Daoy (cell line): ENCODE measurements at regions not wholly inside any gene's neighbourhood (a gene's known extent, or its start where the extent isn't known, plus 50 kb on each side); places are given as distances from the start of the nearest gene placed in this dataset.

Experiments used
- DNase-seq: peaks from one replicate; pipeline ENCODE4 v3.0.0-alpha.2; 2015; ENCODE audit warnings: low read depth

- no peak for DNase-seq
Observed at GRCh38 chr15:94749811-94750617, 518.7 kb downstream of the MCTP2 start.

DNA sequence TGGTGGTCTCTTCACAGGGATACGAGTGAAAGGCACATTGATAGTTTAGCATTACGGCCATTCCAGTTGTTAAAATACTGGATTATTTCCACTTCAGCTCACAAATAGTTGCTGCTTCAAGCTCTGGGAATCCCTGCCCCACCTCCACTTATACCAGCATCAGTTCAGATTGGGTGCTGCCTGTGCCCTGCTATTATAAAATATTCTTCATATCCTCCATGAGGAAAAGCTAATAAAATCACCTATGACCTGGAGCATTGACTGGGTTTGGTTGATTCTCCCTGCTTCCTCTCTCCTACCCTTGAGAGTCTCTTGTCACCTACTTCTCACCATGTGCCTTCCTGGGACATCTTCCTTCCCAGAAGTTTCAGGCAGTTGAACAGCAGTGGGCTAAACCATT is 529.0 kb downstream of the MCTP2 start:
- no peak for DNase-seq

DNA sequence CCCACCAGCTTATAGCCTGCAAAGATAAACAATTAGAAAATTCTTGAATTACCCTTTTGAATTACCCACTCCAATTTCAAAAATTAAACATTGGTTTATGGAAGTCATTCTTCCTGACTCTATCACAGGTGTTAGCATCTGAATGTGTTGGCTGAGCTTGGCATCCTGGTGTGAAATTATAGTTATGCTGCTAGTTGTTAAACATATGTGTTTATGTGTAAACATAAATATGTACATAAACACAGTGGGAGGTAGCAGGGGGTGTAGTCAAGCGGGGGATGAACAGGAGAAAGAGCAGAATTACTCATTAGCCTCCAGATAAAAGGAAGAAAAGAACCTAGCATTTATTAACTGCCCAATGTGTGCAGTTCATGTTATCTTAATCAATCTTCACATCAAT is 530.2 kb downstream of the MCTP2 start:
- no peak for DNase-seq

GRCh38 chr15:94769089-94769488 is 537.7 kb downstream of the MCTP2 start:
- no peak for DNase-seq

DNA sequence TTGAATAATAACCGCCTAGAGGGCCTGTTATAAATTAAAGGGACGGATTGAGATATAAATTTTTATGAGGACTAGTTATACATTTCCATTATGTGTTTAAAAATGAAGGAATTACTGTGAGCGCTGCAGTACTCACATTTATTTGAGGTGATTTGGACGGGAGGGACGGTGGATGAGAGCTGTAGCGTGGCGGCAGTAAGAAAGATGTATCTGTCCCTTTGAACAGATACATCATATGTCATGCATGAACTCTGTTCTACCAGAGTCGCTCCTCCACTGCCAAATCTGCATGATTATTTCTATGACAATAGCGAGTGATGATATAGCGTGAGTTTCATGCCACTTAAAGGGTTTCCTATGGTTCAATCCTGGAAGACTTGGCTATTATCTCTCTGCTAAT is 538.8 kb downstream of the MCTP2 start:
- no peak for DNase-seq

- DNase-seq = no peak
Observed at GRCh38 chr15:94777037-94777436, 545.7 kb downstream of the MCTP2 start.

DNA sequence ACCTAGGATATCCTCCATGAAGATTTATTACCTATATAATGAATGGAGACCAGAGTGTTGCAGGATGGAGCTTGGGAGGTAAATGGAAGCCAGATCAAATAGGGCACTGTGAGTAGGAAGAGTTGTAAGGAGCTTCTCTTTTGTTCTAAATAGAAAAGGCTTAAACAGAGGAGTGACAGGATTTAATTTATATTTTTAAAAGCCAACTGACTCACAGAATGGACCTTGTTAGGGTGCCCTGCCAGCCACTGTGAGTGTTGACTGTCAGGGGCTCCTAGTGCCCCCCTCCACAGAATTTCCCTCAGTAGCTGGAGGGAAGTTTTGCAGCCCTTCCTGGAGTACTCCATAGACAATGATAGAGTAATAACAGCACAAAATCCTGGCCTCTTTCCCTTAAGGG is 547.5 kb downstream of the MCTP2 start:
- no peak for DNase-seq

DNA sequence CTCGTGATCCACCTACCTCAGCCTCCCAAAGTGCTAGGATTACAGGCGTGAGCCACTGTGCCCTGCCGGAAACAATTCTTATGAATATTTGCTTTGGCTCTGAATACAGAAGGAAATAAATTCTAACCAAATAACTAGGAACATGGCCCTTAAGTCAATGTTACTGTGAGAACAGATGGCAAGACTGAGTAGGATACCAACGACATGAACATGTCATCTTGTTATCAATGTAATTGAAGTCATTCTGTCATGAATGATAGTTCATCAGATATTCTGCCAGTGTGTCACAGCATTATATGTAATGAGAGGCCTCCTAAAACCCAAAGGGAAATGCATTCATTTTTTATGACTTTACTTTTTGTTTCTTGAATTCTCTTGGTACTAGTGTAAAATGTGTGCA is 548.8 kb downstream of the MCTP2 start:
- DNase-seq = no peak

DNA sequence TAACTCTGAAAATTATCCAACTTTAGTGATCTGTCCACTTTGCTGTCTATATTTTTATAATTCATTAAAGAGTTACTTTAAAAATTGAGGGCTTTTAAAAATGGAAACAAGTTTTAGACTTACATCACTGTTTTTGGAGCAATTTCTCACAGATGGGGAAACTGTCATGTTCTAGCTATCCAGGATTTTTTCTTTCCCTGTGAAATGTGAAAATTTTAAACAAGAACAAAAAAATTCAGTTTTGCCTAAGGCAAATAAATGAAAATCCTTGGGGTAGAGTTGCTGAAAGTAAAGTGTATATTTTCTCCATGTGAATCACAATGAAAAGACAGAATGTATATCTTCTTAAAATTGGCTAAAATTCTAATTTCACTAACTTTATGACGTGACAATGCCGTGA is 553.7 kb downstream of the MCTP2 start:
- no peak for DNase-seq

- no peak for DNase-seq
Observed at GRCh38 chr15:94791008-94791407, 559.6 kb downstream of the MCTP2 start.

GRCh38 chr15:94791510-94791909 is 560.1 kb downstream of the MCTP2 start:
- DNase-seq = no peak

DNA sequence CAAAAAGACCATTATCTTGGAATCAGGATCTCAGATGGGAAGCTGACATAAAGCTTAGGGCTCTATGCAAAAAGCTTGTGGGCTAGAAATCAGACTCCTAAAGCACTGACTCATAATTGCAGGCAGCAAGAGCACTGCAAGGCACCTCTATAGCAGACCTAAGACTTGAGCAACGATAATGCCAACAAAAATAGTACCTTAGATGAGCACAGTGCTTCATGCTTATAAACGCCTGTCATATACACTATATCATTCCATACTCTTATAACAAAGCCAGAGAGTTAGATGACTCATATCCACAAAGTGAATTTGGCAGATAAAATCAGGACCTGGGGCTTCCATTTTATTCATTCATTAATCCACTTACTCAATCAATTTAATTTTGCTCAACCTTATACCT is 560.8 kb downstream of the MCTP2 start:
- peak; percentile 88 for DNase-seq

DNA sequence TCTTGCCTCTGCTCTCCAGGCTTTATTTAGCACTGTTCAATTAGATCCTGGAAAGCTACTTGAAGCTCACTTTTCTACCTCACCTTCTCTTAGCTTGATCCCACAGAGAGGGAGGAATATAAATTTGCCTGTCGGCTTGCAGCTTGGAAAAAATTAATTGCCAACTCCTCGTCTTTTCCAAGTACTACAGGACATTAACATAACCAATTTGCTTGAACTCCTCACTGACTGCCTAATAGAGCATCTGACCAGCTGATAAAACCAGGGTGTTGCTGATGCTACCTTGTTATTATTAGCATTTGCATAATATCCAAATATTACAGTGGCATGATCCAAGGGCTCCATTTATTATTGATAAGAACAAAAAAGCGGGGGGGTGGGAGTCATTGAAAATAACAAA is 561.8 kb downstream of the MCTP2 start:
- DNase-seq = no peak

GRCh38 chr15:94793641-94794040 is 562.3 kb downstream of the MCTP2 start:
- DNase-seq = peak; percentile 93

DNA sequence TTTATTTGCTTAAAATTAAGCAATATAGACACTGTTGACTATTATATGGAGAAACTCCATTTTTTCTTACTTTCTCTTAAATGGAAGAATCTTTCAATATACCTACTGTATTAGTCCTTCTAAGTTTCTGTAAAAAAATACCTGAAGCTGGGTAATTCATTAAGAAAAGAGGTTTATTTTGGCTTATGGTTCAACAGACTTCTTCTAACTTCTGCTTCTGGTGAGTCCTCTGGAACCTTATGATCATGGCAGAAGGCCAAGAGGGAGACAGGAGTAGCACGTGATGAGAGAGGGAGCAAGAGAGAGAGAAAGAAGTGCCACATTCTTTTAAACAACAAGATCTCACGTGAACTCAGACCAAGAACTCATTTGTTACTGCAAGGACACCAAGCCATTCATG is 573.3 kb downstream of the MCTP2 start:
- no peak for DNase-seq

DNA sequence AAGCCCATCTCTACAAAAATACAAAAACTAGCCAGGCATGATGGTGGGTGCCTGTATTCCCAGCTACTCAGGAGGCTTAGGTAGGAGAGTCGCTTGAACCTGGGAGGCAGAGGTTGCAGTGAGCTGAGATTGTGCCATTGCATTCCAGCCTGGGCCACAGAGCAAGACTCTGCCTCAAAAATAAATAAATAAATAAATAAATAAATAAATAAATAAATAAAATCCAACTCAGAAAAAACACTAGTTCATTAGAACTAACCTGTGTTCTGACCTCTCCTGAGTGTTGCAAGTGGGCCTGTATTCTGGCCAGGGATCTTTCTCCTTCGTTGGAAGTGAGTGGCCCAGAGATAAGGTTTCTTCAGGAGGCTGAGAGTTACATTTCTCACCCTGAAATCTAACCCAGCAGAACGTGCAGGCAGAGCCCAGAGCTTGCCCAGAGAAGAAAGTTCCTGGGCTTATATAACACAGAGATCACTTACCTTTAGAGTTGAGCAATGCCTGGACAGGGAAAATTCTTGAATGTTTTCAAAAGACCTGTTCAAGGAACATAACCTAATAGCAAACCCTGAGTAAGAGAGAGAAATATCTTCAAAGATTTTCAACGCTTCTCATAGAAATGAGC is 583.9 kb downstream of the MCTP2 start:
- no peak for DNase-seq

- DNase-seq = no peak
Observed at GRCh38 chr15:94815914-94816313, 584.6 kb downstream of the MCTP2 start.

DNA sequence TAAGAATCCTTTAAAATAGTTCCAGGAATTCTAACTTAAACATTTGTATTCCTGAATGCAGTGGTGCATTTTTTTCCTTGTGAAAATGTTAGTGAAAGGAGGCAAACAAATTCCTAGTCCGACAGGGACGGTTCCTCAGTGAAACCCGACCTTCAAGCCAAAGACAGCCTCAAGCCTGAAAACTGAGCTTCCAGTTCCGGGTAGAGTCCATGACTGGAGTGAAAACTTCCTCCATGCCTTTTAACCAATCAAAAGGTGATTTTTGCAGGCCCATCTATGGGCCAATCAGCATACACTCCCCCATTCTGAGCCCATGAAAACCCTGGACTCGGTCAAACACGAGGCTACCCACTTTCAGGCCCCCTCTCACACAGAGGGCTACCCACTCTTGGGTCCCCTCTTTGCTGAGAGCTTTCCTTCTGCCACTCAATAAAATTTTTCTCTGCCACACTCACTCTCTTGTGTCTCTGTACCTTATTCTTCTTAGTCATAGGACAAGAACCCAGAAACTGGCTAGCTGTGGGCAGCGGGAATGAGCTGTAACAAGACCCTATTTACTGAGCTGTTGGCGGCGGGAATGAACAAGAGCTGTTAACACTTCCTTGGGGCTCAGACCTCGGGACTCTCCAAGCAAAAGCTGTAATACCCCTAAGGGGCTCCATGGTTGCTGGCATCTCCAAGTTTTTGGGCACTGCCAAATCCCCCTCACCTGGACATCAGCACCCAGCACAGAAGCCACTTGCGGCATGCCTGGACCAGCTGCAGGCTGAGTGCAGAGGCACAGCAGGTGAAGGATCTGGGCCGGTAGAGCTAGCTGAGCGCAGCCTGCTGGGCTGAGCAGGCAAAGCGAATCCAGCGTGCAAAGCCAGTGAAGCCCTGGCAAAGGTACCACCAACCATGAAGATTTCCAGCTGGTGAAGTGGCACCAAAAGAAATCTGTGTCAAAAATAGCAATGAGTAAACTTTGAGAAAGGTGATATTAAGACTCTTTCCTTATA is 598.8 kb downstream of the MCTP2 start:
- DNase-seq = no peak

DNA sequence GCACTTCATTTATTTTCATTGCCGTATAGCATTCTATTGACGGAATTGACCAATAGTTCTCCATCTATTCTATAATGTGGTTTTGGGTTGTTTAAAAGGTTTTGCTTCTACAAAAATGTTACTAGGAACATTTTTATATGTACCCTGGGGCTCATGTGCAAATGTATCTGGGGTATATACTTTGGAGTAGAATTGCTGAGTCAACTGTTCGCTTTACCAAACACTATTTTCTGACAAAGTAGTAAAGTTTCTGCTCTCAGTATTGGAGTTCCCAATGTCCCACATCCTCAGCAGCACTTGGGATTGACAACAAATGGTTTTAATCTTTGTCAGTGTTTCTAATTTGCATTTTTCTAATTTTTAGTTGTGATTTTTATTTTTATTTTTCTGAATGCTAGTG is 602.6 kb downstream of the MCTP2 start:
- DNase-seq = no peak

- DNase-seq = no peak
Observed at GRCh38 chr15:94834494-94834893, 603.1 kb downstream of the MCTP2 start.

- DNase-seq = no peak
Observed at GRCh38 chr15:94838281-94838680, 606.9 kb downstream of the MCTP2 start.
